ENCODE measurements at regions not wholly inside any gene's neighbourhood (a gene's known extent, or its start where the extent isn't known, plus 50 kb on each side); places are given as distances from the start of the nearest gene placed in this dataset.

GRCh38 chr1:8226747-8227146 lies 91.2 kb upstream of the SLC45A1 start:
- TF ChIP-seq CTCF (IDR thresholded peaks at IDR 0.05) (no peak), POLR2A (IDR thresholded peaks at IDR 0.05) (no peak)

Data from tibial nerve (tissue), 3 donors.